UCSD-AML1 (cell line): ENCODE measurements at regions not wholly inside any gene's neighbourhood (a gene's known extent, or its start where the extent isn't known, plus 50 kb on each side); places are given as distances from the start of the nearest gene placed in this dataset.

Source experiments
- DNase-seq: peaks from one replicate; lab custom pipeline; 2025; ENCODE audit not compliant: unreplicated experiment; lab: John Stamatoyannopoulos, UW

- DNase-seq = no peak
Measured at GRCh38 chr15:62845241-62846126, 197.1 kb upstream of the TPM1 start.

GRCh38 chr15:62846131-62846804, 196.3 kb upstream of the TPM1 start:
- DNase-seq = no peak

GRCh38 chr15:62846805-62847495, 195.6 kb upstream of the TPM1 start:
- DNase-seq = no peak

- peak; percentile 35 for DNase-seq
Measured at GRCh38 chr15:62847900-62848489, 194.6 kb upstream of the TPM1 start.

GRCh38 chr15:62848632-62849050, 193.9 kb upstream of the TPM1 start:
- no peak for DNase-seq

GRCh38 chr15:62849316-62850106, 193.0 kb upstream of the TPM1 start:
- no peak for DNase-seq

GRCh38 chr15:62850318-62850717, 192.2 kb upstream of the TPM1 start:
- no peak for DNase-seq

- DNase-seq = no peak
Measured at GRCh38 chr15:62850791-62851291, 191.7 kb upstream of the TPM1 start.

- DNase-seq = no peak
Measured at GRCh38 chr15:62853114-62853840, 189.3 kb upstream of the TPM1 start.

- no peak for DNase-seq
Measured at GRCh38 chr15:62853841-62854225, 188.7 kb upstream of the TPM1 start.

- no peak for DNase-seq
Measured at GRCh38 chr15:62854420-62855084, 188.0 kb upstream of the TPM1 start.

- no peak for DNase-seq
Measured at GRCh38 chr15:62855085-62855476, 187.5 kb upstream of the TPM1 start.

GRCh38 chr15:62856466-62857246, 185.9 kb upstream of the TPM1 start:
- no peak for DNase-seq

GRCh38 chr15:62857411-62857853, 185.1 kb upstream of the TPM1 start:
- no peak for DNase-seq

GRCh38 chr15:62858343-62858742, 184.2 kb upstream of the TPM1 start:
- DNase-seq = no peak

- no peak for DNase-seq
Measured at GRCh38 chr15:62862717-62863116, 179.8 kb upstream of the TPM1 start.

- DNase-seq = no peak
Measured at GRCh38 chr15:62866366-62866765, 176.2 kb upstream of the TPM1 start.

- DNase-seq = no peak
Measured at GRCh38 chr15:62867844-62868243, 174.7 kb upstream of the TPM1 start.
